H1 (cell line): ENCODE measurements at regions not wholly inside any gene's neighbourhood (a gene's known extent, or its start where the extent isn't known, plus 50 kb on each side); places are given as distances from the start of the nearest gene placed in this dataset.

ENCODE experiments used
- CTCF ChIA-PET: fragments of 300-600 bp; sonication (Branson Sonifier 250); formaldehyde crosslinking; loops from one replicate; lab custom pipeline; 2021; ENCODE audit not compliant: partially characterized antibody; lab: Charles Lee
- POLR2A ChIA-PET: fragments of 300-600 bp; sonication (Branson Sonifier 250); formaldehyde crosslinking; loops from one replicate; lab custom pipeline; 2021; ENCODE audit warnings: inconsistent platforms; ENCODE audit not compliant: partially characterized antibody; lab: Charles Lee
- DNase-seq, 2 experiments: peaks; one replicate each; pipeline versions ENCODE4 v3.0.0 to v3.0.0-alpha.2; 2010 to 2022; ENCODE audit warnings: low spot score in 2 of 2, low read depth in 1 of 2, mixed read lengths in 1 of 2
- FAIRE-seq: peaks from 2 replicates; lab custom pipeline; 2011; peaks lifted over from hg19 to GRCh38; lab: Jason Lieb, UNC
- H2AFZ ChIP-seq: 2 replicates; pipeline ENCODE4 v1.8.1; 2012; ENCODE audit warnings: low read length, inconsistent platforms
- H2AK5ac ChIP-seq: 2 replicates; pipeline ENCODE4 v1.6.1; 2013; ENCODE audit warnings: low read depth, low read length
- H2BK120ac ChIP-seq: replicated peaks from 2 replicates; pipeline ENCODE3; 2013; ENCODE audit warnings: low read depth, low read length, inconsistent platforms
- H2BK12ac ChIP-seq: 2 replicates; pipeline ENCODE4 v1.6.1; 2013; ENCODE audit warnings: low read depth, low read length
- H2BK15ac ChIP-seq: 2 replicates; pipeline ENCODE4 v1.6.1; 2013; ENCODE audit warnings: low read length
- H2BK20ac ChIP-seq: 2 replicates; pipeline ENCODE4 v1.6.1; 2013; ENCODE audit warnings: low read length
- H2BK5ac ChIP-seq: 2 replicates; pipeline ENCODE4 v1.6.1; 2013; ENCODE audit warnings: low read depth, low read length
- H3K14ac ChIP-seq: 2 replicates; pipeline ENCODE4 v1.6.1; 2013; ENCODE audit warnings: inconsistent platforms; ENCODE audit not compliant: insufficient read length
- H3K18ac ChIP-seq: 2 replicates; pipeline ENCODE4 v1.6.1; 2013; ENCODE audit warnings: low read length; ENCODE audit errors: extremely low read depth
- H3K23ac ChIP-seq: 2 replicates; pipeline ENCODE4 v1.6.1; 2013; ENCODE audit warnings: inconsistent platforms; ENCODE audit not compliant: insufficient read length
- H3K23me2 ChIP-seq: 2 replicates; pipeline ENCODE4 v1.6.1; 2013; ENCODE audit warnings: low read depth, low read length
- H3K27ac ChIP-seq: 2 replicates; pipeline ENCODE4 v1.6.1; 2011; ENCODE audit warnings: low read depth, low read length, inconsistent platforms
- H3K27me3 ChIP-seq, 4 experiments: replicated peaks in 1 of 4; 1 replicate in 1 of 4; 2 replicates in 3 of 4; pipeline versions ENCODE4 v1.6.1 to v1.8.1; 2011 to 2013; ENCODE audit warnings: low read length in 3 of 4, mild to moderate bottlenecking in 3 of 4, inconsistent platforms in 2 of 4, mixed read lengths in 2 of 4, moderate library complexity in 1 of 4; ENCODE audit not compliant: control insufficient read depth in 3 of 4, insufficient read depth in 3 of 4; ENCODE audit errors: extremely low read depth in 1 of 4
- H3K36me3 ChIP-seq, 4 experiments: 2 replicates each; pipeline versions ENCODE4 v1.6.1 to v1.8.1; 2011 to 2013; ENCODE audit warnings: mild to moderate bottlenecking in 4 of 4, low read length in 3 of 4, moderate library complexity in 2 of 4, control low read depth in 1 of 4, inconsistent platforms in 1 of 4; ENCODE audit not compliant: insufficient read depth in 4 of 4, control insufficient read depth in 2 of 4
- H3K4ac ChIP-seq: replicated peaks from 2 replicates; pipeline ENCODE3; 2013; ENCODE audit warnings: low read length, low read depth, mixed read lengths, inconsistent platforms; ENCODE audit not compliant: insufficient read length
- H3K4me1 ChIP-seq, 4 experiments: replicated peaks in 1 of 4; 1 replicate in 1 of 4; 2 replicates in 3 of 4; pipeline versions ENCODE4 v1.6.1 to v1.8.1; 2011 to 2013; ENCODE audit warnings: low read length in 3 of 4, inconsistent platforms in 2 of 4, mixed read lengths in 1 of 4; ENCODE audit not compliant: insufficient read depth in 4 of 4, control insufficient read depth in 3 of 4
- H3K4me2 ChIP-seq, 2 experiments: 2 replicates each; pipeline versions ENCODE4 v1.6.1 to v1.8.1; 2011 to 2013; ENCODE audit warnings: low read depth in 2 of 2, low read length in 2 of 2, control low read depth in 1 of 2, inconsistent platforms in 1 of 2, mild to moderate bottlenecking in 1 of 2; ENCODE audit not compliant: insufficient read depth in 1 of 2
- H3K4me3 ChIP-seq, 4 experiments: fragments of 200-600, 300-600 bp in 1 of 4; sonication (generic), shearing (Covaris generic), sonication (Bioruptor Twin) in 1 of 4; 2 replicates each; pipeline versions ENCODE4 v1.5.1 to v1.8.1; 2011 to 2016; ENCODE audit warnings: low read length in 4 of 4, low read depth in 3 of 4, control low read depth in 2 of 4, inconsistent platforms in 2 of 4, mild to moderate bottlenecking in 2 of 4, mixed read lengths in 1 of 4, moderate library complexity in 1 of 4; ENCODE audit not compliant: insufficient read depth in 2 of 4; ENCODE audit errors: extremely low read depth in 1 of 4
- H3K56ac ChIP-seq: replicated peaks from 2 replicates; pipeline ENCODE3; 2013; ENCODE audit warnings: low read depth, mild to moderate bottlenecking, mixed read lengths, low read length, inconsistent platforms; ENCODE audit not compliant: insufficient read length
- H3K79me1 ChIP-seq: 2 replicates; pipeline ENCODE4 v1.6.1; 2013; ENCODE audit warnings: low read depth, low read length, control low read depth
- H3K79me2 ChIP-seq, 2 experiments: 2 replicates each; pipeline versions ENCODE4 v1.6.1 to v1.8.1; 2012 to 2013; ENCODE audit warnings: low read length in 2 of 2, mild to moderate bottlenecking in 2 of 2, inconsistent platforms in 1 of 2; ENCODE audit not compliant: insufficient read depth in 2 of 2, control insufficient read depth in 1 of 2
- H3K9ac ChIP-seq, 4 experiments: replicated peaks in 1 of 4; 1 replicate in 1 of 4; 2 replicates in 3 of 4; pipeline versions ENCODE4 v1.6.1 to v1.8.1; 2011 to 2013; ENCODE audit warnings: low read depth in 3 of 4, low read length in 3 of 4, control low read depth in 2 of 4, mild to moderate bottlenecking in 2 of 4, moderate library complexity in 2 of 4, inconsistent platforms in 1 of 4; ENCODE audit errors: extremely low read depth in 1 of 4
- H3K9me3 ChIP-seq, 2 experiments: 2 replicates each; pipeline versions ENCODE4 v1.6.1 to v1.8.1; 2012 to 2013; ENCODE audit warnings: mild to moderate bottlenecking in 2 of 2, moderate library complexity in 2 of 2, control low read depth in 1 of 2, inconsistent platforms in 1 of 2, low read depth in 1 of 2, low read length in 1 of 2, mixed read lengths in 1 of 2; ENCODE audit not compliant: insufficient read depth in 2 of 2
- H4K20me1 ChIP-seq, 2 experiments: replicated peaks in 1 of 2; 2 replicates each; pipeline versions ENCODE3 to v1.8.1; 2011 to 2013; ENCODE audit warnings: inconsistent platforms in 2 of 2, low read length in 2 of 2, mild to moderate bottlenecking in 1 of 2; ENCODE audit not compliant: insufficient read depth in 2 of 2, control insufficient read depth in 1 of 2
- H4K5ac ChIP-seq: 2 replicates; pipeline ENCODE4 v1.6.1; 2013; ENCODE audit warnings: low read length, low read depth, mixed read lengths, inconsistent platforms; ENCODE audit not compliant: insufficient read length
- H4K8ac ChIP-seq: 2 replicates; pipeline ENCODE4 v1.8.0; 2013; ENCODE audit warnings: mild to moderate bottlenecking, moderate library complexity, low read length, inconsistent platforms; ENCODE audit not compliant: insufficient read depth; ENCODE audit errors: extremely low read depth
- H4K91ac ChIP-seq: replicated peaks from 2 replicates; pipeline ENCODE3; 2013; ENCODE audit warnings: low read length, mixed read lengths, inconsistent platforms; ENCODE audit not compliant: insufficient read length
- ATF3 ChIP-seq: IDR thresholded peaks from 2 replicates; pipeline ENCODE4 v1.6.1; 2011; ENCODE audit warnings: low read depth, mild to moderate bottlenecking, low read length; ENCODE audit not compliant: insufficient read depth
- NANOG ChIP-seq: IDR thresholded peaks from 2 replicates; pipeline ENCODE4 v1.6.1; 2011; ENCODE audit warnings: low read length, low read depth, mild to moderate bottlenecking, inconsistent platforms; ENCODE audit not compliant: insufficient read depth, poor library complexity, severe bottlenecking
- SRF ChIP-seq: IDR thresholded peaks from 2 replicates; pipeline ENCODE4 v1.6.1; 2011; ENCODE audit warnings: mild to moderate bottlenecking, low read depth, low read length, moderate library complexity
- WGBS, 2 experiments: shearing (Covaris generic) in 1 of 2; methylation state at CpG; one replicate each; pipeline versions ENCODE4 v1.1.6 to v1.1.7; 2013 to 2015; ENCODE audit warnings: low lambda C conversion rate in 2 of 2, mixed read lengths in 2 of 2, inconsistent platforms in 1 of 2, low coverage in 1 of 2, missing lambda C conversion rate in 1 of 2; ENCODE audit not compliant: insufficient replicate concordance in 2 of 2, insufficient coverage in 1 of 2, insufficient read length in 1 of 2; ENCODE audit errors: extremely low coverage in 1 of 2, missing lambda C conversion rate in 1 of 2; 5-methylcytosine and 5-hydroxymethylcytosine counted together

GRCh38 chr2:144254342-144255235 is 265.3 kb downstream of the ZEB2 start:
- no peak overlapping the region for H3K18ac ChIP-seq
- H3K79me1 ChIP-seq, result no peaks in the 10 kb centered on the region; the same call in 1 of the 2 replicates
- WGBS, 2 experiments, result 100% methylated on average over 2 of the region's 2 CpGs; no CpG with 5 or more reads in 1 of the 2 experiments
- no peak overlapping the region for H2BK5ac ChIP-seq
- H3K9me3 ChIP-seq, result peaks cover 32 to 36% of the 10 kb centered on the region in 2 experiments
- no peak overlapping the region for H3K4me2 ChIP-seq
- H3K79me2 ChIP-seq, result no peaks in the 10 kb centered on the region
- H2BK20ac ChIP-seq, result no peak overlapping the region
- TF ChIP-seq SRF (no peak), NANOG (no peak), ATF3 (no peak)
- TF ChIP-seq, all 59 proteins: peak for 0
- no peak overlapping the region for H2BK12ac ChIP-seq
- H2BK120ac ChIP-seq, result no peak overlapping the region
- no peaks in the 10 kb centered on the region for H3K27me3 ChIP-seq
- no peak overlapping the region for H3K14ac ChIP-seq
- H3K23me2 ChIP-seq, result no peaks in the 10 kb centered on the region
- ChIA-PET CTCF (no interaction called here), POLR2A (no interaction called here)
- no peak overlapping the region for H3K27ac ChIP-seq
- H4K20me1 ChIP-seq, result no peaks in the 10 kb centered on the region
- FAIRE-seq (no peak), DNase-seq (no peak)
- no peak overlapping the region for H3K9ac ChIP-seq
- no peak overlapping the region for H3K4me3 ChIP-seq
- no peak overlapping the region for H3K4ac ChIP-seq
- H4K5ac ChIP-seq, result no peak overlapping the region
- peaks cover 0 to 10% (median 2%) of the 10 kb centered on the region in 4 experiments; a peak in 3 of 8 replicates for H3K36me3 ChIP-seq
- H4K91ac ChIP-seq, result no peak overlapping the region
- H3K23ac ChIP-seq, result no peak overlapping the region
- no peak overlapping the region for H2AFZ ChIP-seq
- H3K4me1 ChIP-seq, result no peaks in the 10 kb centered on the region
- H2BK15ac ChIP-seq, result no peak overlapping the region
- H4K8ac ChIP-seq, result no peak overlapping the region
- no peak overlapping the region for H3K56ac ChIP-seq
- no peak overlapping the region for H2AK5ac ChIP-seq
